RWPE2 (cell line): ENCODE measurements at regions not wholly inside any gene's neighbourhood (a gene's known extent, or its start where the extent isn't known, plus 50 kb on each side); places are given as distances from the start of the nearest gene placed in this dataset.
"Not testable (repeated sequence)": the region's sequence is repeated elsewhere in the genome, so short reads cannot be mapped to it uniquely, and the experiment has no call there.

ENCODE experiments used
- ATAC-seq: fragments of 200-7000 bp; cut with Tn5 transposase; 3 replicates; pipeline ENCODE4 v1.9.1; 2021; ENCODE audit warnings: low read depth
- DNase-seq: peaks from one replicate; pipeline ENCODE4 v3.0.0-alpha.2; 2020; ENCODE audit warnings: low spot score
- H3K27ac ChIP-seq: fragments of 450-650 bp; 2 replicates; pipeline ENCODE4 v1.5.1; 2017; ENCODE audit warnings: mild to moderate bottlenecking; ENCODE audit not compliant: poor library complexity, severe bottlenecking
- H3K27me3 ChIP-seq: fragments of 250-450 bp; sonication (Bioruptor Pico); 2 replicates; pipeline ENCODE4 v1.5.1; 2021; ENCODE audit warnings: mild to moderate bottlenecking, moderate library complexity; ENCODE audit not compliant: insufficient read depth, poor library complexity, severe bottlenecking
- H3K36me3 ChIP-seq: fragments of 250-450 bp; sonication (Bioruptor Pico); 2 replicates; pipeline ENCODE4 v1.5.1; 2020; ENCODE audit warnings: low read depth, mild to moderate bottlenecking, moderate library complexity
- H3K4me1 ChIP-seq: fragments of 250-450 bp; sonication (Bioruptor Pico); 2 replicates; pipeline ENCODE4 v1.5.1; 2021; ENCODE audit warnings: mild to moderate bottlenecking, moderate library complexity; ENCODE audit not compliant: insufficient read depth, poor library complexity, severe bottlenecking
- H3K4me3 ChIP-seq: fragments of 250-450 bp; sonication (Bioruptor Pico); 2 replicates; pipeline ENCODE4 v1.5.1; 2021; ENCODE audit warnings: mild to moderate bottlenecking, moderate library complexity; ENCODE audit not compliant: severe bottlenecking
- H3K9me3 ChIP-seq: fragments of 250-450 bp; sonication (Bioruptor Pico); 2 replicates; pipeline ENCODE4 v1.5.1; 2021; ENCODE audit warnings: mild to moderate bottlenecking, moderate library complexity; ENCODE audit not compliant: severe bottlenecking
- CTCF ChIP-seq: fragments of 450-650 bp; IDR thresholded peaks from one replicate; pipeline ENCODE4 v1.5.1; 2017; ENCODE audit warnings: mild to moderate bottlenecking, moderate library complexity; ENCODE audit not compliant: poor library complexity, severe bottlenecking

- peaks cover 12% of the 10 kb centered on the region for H3K27me3 ChIP-seq
- no peak overlapping the region for H3K4me3 ChIP-seq
- ATAC-seq, result no peak
- H3K36me3 ChIP-seq, result no peaks in the 10 kb centered on the region; the same call in 1 of the 2 replicates
- no peak overlapping the region for H3K27ac ChIP-seq
- TF ChIP-seq CTCF, result no peak
- DNase-seq, result no peak
- no peaks in the 10 kb centered on the region for H3K4me1 ChIP-seq
- H3K9me3 ChIP-seq, result no peaks in the 10 kb centered on the region
Measured at GRCh38 chr7:9504678-9505077, 1071.3 kb downstream of the NXPH1 start.

- H3K27ac ChIP-seq, result no peak overlapping the region
- H3K27me3 ChIP-seq, result peaks cover 14% of the 10 kb centered on the region
- H3K9me3 ChIP-seq, result no peaks in the 10 kb centered on the region
- ATAC-seq (no peak), DNase-seq (no peak)
- no peak overlapping the region for H3K4me3 ChIP-seq
- no peaks in the 10 kb centered on the region; the same call in 1 of the 2 replicates for H3K36me3 ChIP-seq
- no peak for TF ChIP-seq CTCF
- H3K4me1 ChIP-seq, result no peaks in the 10 kb centered on the region
Measured at GRCh38 chr7:9505516-9505915, 1072.1 kb downstream of the NXPH1 start.

GRCh38 chr7:9507290-9507689 is 1073.9 kb downstream of the NXPH1 start:
- no peaks in the 10 kb centered on the region; the same call in 1 of the 2 replicates for H3K36me3 ChIP-seq
- H3K27ac ChIP-seq, result no peak overlapping the region
- ATAC-seq (no peak), DNase-seq (no peak)
- no peak for TF ChIP-seq CTCF
- no peaks in the 10 kb centered on the region for H3K4me1 ChIP-seq
- H3K27me3 ChIP-seq, result peaks cover 16% of the 10 kb centered on the region
- no peaks in the 10 kb centered on the region for H3K9me3 ChIP-seq
- H3K4me3 ChIP-seq, result no peak overlapping the region

- peaks cover 1% of the 10 kb centered on the region for H3K27me3 ChIP-seq
- TF ChIP-seq CTCF, result no peak
- no peak overlapping the region for H3K4me3 ChIP-seq
- ATAC-seq (no peak), DNase-seq (no peak)
- H3K36me3 ChIP-seq, result no peaks in the 10 kb centered on the region
- H3K4me1 ChIP-seq, result no peaks in the 10 kb centered on the region
- H3K9me3 ChIP-seq, result no peaks in the 10 kb centered on the region
- H3K27ac ChIP-seq, result no peak overlapping the region
Measured at GRCh38 chr7:9516662-9517061, 1083.3 kb downstream of the NXPH1 start.

GRCh38 chr7:9523579-9523978 is 1090.2 kb downstream of the NXPH1 start:
- no peak for ATAC-seq
- no peak overlapping the region for H3K4me3 ChIP-seq
- no peak for DNase-seq

GRCh38 chr7:9552431-9552830 is 1119.0 kb downstream of the NXPH1 start:
- not testable (repeated sequence) for H3K27me3 ChIP-seq, H3K36me3 ChIP-seq, H3K9me3 ChIP-seq, H3K27ac ChIP-seq, H3K4me3 ChIP-seq, H3K4me1 ChIP-seq, DNase-seq
- peak; percentile 93 for ATAC-seq

More at GRCh38 chr7:9523579-9523978, 1090.2 kb downstream of the NXPH1 start:
- no peak overlapping the region for H3K27ac ChIP-seq
- no peaks in the 10 kb centered on the region for H3K9me3 ChIP-seq
- H3K27me3 ChIP-seq, result no peaks in the 10 kb centered on the region
- no peaks in the 10 kb centered on the region for H3K36me3 ChIP-seq
- no peaks in the 10 kb centered on the region for H3K4me1 ChIP-seq
- TF ChIP-seq CTCF, result no peak
